ENCODE measurements at regions not wholly inside any gene's neighbourhood (a gene's known extent, or its start where the extent isn't known, plus 50 kb on each side); places are given as distances from the start of the nearest gene placed in this dataset.

DNA sequence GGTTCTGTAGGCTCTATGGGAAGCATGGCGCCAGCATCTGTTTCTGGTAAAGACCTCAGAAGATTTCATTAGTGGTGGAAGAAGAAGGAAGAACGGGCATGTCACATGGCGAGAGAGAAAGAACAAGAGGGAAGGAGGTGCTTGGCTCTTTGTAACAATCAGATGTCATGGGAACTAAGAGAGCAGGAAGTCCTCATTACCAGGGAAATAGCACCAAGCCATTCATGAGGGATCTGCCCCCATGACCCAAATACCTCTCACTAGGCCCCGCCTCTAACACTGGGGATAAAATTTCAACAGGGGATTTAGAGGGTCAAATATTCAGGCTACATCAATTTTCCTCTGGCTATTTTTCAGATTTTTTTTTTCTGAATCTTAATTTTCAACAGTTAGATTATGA, 954.3 kb downstream of the SQOR start (continued):
- TF ChIP-seq CHD2 (IDR thresholded peaks at IDR 0.05; ENCODE audit: low read length): no peak
- TF ChIP-seq EP300 (IDR thresholded peaks at IDR 0.05; ENCODE audit: borderline replicate concordance in 1 of 2, low read depth in 2 of 2, low read length in 2 of 2): no peak
- TF ChIP-seq CREB1 (IDR thresholded peaks at IDR 0.05): no peak
- no peak for TF ChIP-seq KDM5A (IDR thresholded peaks at IDR 0.05; ENCODE audit: low read length)
- no peak for TF ChIP-seq RXRA (IDR thresholded peaks at IDR 0.05; ENCODE audit: insufficient read depth, low read depth, low read length)
- TF ChIP-seq, protein P1, sequence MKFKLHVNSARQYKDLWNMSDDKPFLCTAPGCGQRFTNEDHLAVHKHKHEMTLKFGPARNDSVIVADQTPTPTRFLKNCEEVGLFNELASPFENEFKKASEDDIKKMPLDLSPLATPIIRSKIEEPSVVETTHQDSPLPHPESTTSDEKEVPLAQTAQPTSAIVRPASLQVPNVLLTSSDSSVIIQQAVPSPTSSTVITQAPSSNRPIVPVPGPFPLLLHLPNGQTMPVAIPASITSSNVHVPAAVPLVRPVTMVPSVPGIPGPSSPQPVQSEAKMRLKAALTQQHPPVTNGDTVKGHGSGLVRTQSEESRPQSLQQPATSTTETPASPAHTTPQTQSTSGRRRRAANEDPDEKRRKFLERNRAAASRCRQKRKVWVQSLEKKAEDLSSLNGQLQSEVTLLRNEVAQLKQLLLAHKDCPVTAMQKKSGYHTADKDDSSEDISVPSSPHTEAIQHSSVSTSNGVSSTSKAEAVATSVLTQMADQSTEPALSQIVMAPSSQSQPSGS (IDR thresholded peaks at IDR 0.05; ENCODE audit: low read length): no peak
- TF ChIP-seq ATF3 (IDR thresholded peaks at IDR 0.05; ENCODE audit: insufficient read depth, low read depth, low read length): no peak
- no peak for TF ChIP-seq KDM4A (IDR thresholded peaks at IDR 0.05; ENCODE audit: low read depth, low read length, severe bottlenecking)

Data from H1 (cell line).